Left ventricle myocardium inferior (tissue), 1 donor: ENCODE measurements at regions not wholly inside any gene's neighbourhood (a gene's known extent, or its start where the extent isn't known, plus 50 kb on each side); places are given as distances from the start of the nearest gene placed in this dataset.
A peak's percentile ranks its signal among the peaks of the same experiment; 100 is the strongest.
"Not testable (repeated sequence)": the region's sequence is repeated elsewhere in the genome, so short reads cannot be mapped to it uniquely, and the experiment has no call there.

ENCODE experiments used
- DNase-seq: peaks from one replicate; pipeline ENCODE4 v3.0.0-alpha.2; 2020
- H3K27ac ChIP-seq: fragments of 200-600 bp; replicated peaks from 2 replicates; pipeline ENCODE4 v1.8.0; 2021
- H3K27me3 ChIP-seq: fragments of 200-600 bp; 2 replicates; pipeline ENCODE4 v1.8.0; 2021; ENCODE audit warnings: low read depth
- H3K36me3 ChIP-seq: fragments of 200-600 bp; 2 replicates; pipeline ENCODE4 v1.8.0; 2021
- H3K4me1 ChIP-seq: fragments of 200-600 bp; 2 replicates; pipeline ENCODE4 v1.8.0; 2021
- H3K4me3 ChIP-seq: fragments of 200-600 bp; 2 replicates; pipeline ENCODE4 v1.8.0; 2021; ENCODE audit warnings: mild to moderate bottlenecking, moderate library complexity
- H3K9me3 ChIP-seq: fragments of 200-600 bp; replicated peaks from 2 replicates; pipeline ENCODE4 v1.8.0; 2021
- intact Hi-C: fragments of 100-400 bp; cut with micrococcal nuclease; formaldehyde crosslinking; loops from one replicate; pipeline ENCODE4 v1.11.0; 2022
- TF ChIP-seq, protein P1 (sequence below): fragments of 200-600 bp; IDR thresholded peaks from 2 replicates; pipeline ENCODE4 v1.8.0; 2021; ENCODE audit warnings: antibody characterized with exemption, mild to moderate bottlenecking, borderline replicate concordance
- donor health status: DM: no; HTN: yes; CAD: no; lungs with severe emphysema.

GRCh38 chr9:40909821-40910220 is 218.7 kb downstream of the FOXD4L6 start:
- no peak overlapping the region for H3K27ac ChIP-seq
- intact Hi-C loops: no loop called here
- peaks cover 100% of the 10 kb centered on the region for H3K9me3 ChIP-seq
- no peaks in the 10 kb centered on the region for H3K27me3 ChIP-seq
- TF ChIP-seq, protein P1, sequence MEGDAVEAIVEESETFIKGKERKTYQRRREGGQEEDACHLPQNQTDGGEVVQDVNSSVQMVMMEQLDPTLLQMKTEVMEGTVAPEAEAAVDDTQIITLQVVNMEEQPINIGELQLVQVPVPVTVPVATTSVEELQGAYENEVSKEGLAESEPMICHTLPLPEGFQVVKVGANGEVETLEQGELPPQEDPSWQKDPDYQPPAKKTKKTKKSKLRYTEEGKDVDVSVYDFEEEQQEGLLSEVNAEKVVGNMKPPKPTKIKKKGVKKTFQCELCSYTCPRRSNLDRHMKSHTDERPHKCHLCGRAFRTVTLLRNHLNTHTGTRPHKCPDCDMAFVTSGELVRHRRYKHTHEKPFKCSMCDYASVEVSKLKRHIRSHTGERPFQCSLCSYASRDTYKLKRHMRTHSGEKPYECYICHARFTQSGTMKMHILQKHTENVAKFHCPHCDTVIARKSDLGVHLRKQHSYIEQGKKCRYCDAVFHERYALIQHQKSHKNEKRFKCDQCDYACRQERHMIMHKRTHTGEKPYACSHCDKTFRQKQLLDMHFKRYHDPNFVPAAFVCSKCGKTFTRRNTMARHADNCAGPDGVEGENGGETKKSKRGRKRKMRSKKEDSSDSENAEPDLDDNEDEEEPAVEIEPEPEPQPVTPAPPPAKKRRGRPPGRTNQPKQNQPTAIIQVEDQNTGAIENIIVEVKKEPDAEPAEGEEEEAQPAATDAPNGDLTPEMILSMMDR: no peak
- H3K4me1 ChIP-seq: no peaks in the 10 kb centered on the region
- no peak for DNase-seq
- no peak overlapping the region for H3K4me3 ChIP-seq
- H3K36me3 ChIP-seq: peaks cover 37% of the 10 kb centered on the region

GRCh38 chr9:40909111-40909510 is 219.4 kb downstream of the FOXD4L6 start:
- intact Hi-C loops, DNase-seq, H3K27ac ChIP-seq, H3K4me3 ChIP-seq, H3K27me3 ChIP-seq, H3K4me1 ChIP-seq: not testable (repeated sequence)
- H3K36me3 ChIP-seq: peaks cover 37% of the 10 kb centered on the region
- peaks cover 100% of the 10 kb centered on the region for H3K9me3 ChIP-seq

DNA sequence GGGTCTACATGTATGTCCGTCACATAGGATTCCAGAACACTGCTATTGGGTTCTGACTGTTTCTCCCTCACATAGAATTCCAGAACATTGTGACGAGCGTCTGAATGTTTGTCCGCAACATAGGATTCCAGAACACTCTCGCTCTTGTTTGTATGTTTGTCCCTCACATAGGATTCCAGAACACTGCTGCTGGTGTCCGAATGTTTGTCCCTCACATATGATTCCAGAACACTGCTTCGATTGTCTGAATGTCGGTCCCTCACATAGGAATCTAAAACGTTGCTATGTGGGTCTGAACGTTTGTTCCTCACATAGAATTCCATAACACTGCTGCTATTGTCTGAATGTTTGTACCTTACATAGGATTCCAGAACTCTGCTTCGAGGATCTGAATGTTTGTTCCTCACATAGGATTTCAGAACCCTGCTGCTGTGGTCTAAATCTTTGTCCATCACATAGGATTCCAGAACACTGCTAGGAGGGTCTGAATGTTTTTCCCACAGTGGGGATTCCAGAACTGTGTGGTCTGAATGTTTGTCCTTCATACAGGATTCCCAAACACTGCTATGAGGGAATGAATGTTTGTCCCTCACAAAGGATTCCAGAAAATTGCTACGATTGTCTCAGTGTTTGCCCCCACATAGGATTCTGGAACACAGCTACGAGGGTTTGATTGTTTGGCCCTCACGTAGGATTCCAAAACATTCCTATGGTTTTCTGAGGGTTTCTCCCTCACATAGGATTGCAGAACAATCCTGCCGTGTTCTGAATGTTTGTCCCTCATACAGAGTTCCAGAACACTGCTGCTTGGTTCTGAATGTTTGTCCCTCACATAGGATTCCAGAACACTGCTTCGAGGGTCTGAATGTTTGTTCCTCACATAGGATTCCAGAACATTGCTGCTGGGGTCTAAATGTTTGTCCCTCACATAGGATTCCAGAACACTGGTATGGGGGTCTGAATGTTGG is 220.5 kb downstream of the FOXD4L6 start:
- Histone ChIP-seq H3K27ac (no peak overlapping the region), H3K9me3 (peaks cover 100% of the 10 kb centered on the region), H3K36me3 (peaks cover 29% of the 10 kb centered on the region), H3K4me1 (no peaks in the 10 kb centered on the region), H3K27me3 (no peaks in the 10 kb centered on the region), H3K4me3 (no peak overlapping the region)
- DNase-seq: no peak
- TF ChIP-seq, protein P1: no peak
- intact Hi-C loops: no loop called here

GRCh38 chr9:40906879-40907278 is 221.6 kb downstream of the FOXD4L6 start:
- not testable (repeated sequence) for H3K4me3 ChIP-seq, H3K4me1 ChIP-seq

DNA sequence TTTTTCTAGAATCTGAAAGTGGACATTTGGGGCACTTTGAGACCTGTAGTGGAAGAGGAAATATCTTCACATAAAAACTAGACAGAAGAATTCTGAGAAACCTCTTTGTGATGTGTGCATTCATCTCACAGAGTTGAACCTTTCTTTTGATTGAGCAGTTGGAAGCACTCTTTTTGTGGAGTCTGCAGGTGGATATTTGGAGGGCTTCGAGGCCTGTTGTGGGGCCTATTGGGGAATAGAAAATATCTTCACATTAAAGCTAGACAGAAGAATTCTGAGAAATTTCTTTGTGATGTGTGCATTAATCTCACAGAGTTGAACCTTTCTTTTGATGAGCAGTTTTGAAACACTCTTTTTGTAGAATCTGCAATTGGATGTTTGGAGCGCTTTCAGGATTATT is 236.2 kb downstream of the FOXD4L6 start:
- H3K27me3 ChIP-seq, DNase-seq, intact Hi-C loops, H3K27ac ChIP-seq, H3K4me3 ChIP-seq, H3K4me1 ChIP-seq: not testable (repeated sequence)
- Histone ChIP-seq H3K9me3 (peaks cover 100% of the 10 kb centered on the region), H3K36me3 (peaks cover 26% of the 10 kb centered on the region)

More at GRCh38 chr9:40906879-40907278, 221.6 kb downstream of the FOXD4L6 start:
- H3K27me3 ChIP-seq, intact Hi-C loops, DNase-seq, H3K27ac ChIP-seq: not testable (repeated sequence)
- peaks cover 100% of the 10 kb centered on the region for H3K9me3 ChIP-seq
- H3K36me3 ChIP-seq: peaks cover 18% of the 10 kb centered on the region

- intact Hi-C loops, H3K4me1 ChIP-seq, DNase-seq, H3K27me3 ChIP-seq, H3K4me3 ChIP-seq, H3K27ac ChIP-seq: not testable (repeated sequence)
- Histone ChIP-seq H3K9me3 (peaks cover 100% of the 10 kb centered on the region), H3K36me3 (peaks cover 15% of the 10 kb centered on the region)
These were observed 242.6 kb downstream of the FOXD4L6 start for GRCh38 chr9:40885858-40886257.

DNA sequence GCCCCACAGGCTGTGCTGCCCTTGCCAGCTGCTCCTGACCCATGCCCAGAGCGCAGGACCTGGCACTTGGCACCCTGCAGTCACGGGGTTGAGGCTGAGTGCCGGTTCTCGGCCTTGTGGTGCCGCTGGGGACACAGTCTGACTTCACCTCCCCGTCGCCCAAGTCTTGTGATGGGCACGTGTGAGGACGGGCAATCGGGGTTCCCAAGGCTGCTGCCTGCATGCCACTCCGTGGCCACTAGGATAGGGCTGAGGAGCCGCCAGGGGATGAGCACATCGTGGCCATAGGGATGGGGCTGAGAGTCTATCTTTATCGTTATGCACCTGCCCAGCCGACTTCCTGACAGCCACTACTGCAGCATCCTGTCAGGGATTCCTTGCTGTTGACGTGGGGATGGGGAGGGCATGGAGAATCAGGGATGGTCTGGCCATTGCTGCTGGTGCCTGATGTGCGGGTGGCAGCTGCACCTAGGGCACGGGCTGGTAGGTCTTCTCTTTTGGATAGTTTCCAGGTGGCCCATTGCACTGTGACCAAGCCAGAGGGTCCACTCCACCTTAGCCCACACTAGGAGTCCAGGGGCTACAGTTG is 243.5 kb downstream of the FOXD4L6 start:
- peaks cover 15% of the 10 kb centered on the region for H3K36me3 ChIP-seq
- H3K27me3 ChIP-seq, intact Hi-C loops, H3K27ac ChIP-seq, H3K4me1 ChIP-seq, H3K4me3 ChIP-seq: not testable (repeated sequence)
- H3K9me3 ChIP-seq: peaks cover 100% of the 10 kb centered on the region
- peak; percentile 13 for DNase-seq
